ENCODE measurements at regions not wholly inside any gene's neighbourhood (a gene's known extent, or its start where the extent isn't known, plus 50 kb on each side); places are given as distances from the start of the nearest gene placed in this dataset.

- Histone ChIP-seq H3K9me3 (no peaks in the 10 kb centered on the region), H3K36me3 (no peaks in the 10 kb centered on the region), H3K27ac (no peak overlapping the region), H3K4me1 (no peaks in the 10 kb centered on the region), H3K27me3 (no peaks in the 10 kb centered on the region), H3K4me3 (no peak overlapping the region)
- DNase-seq: no peak
- intact Hi-C loops (cut with DNase I; ENCODE audit: low total_unique reads): no loop called here
- no peak for TF ChIP-seq CTCF (IDR thresholded peaks at IDR 0.05)
These were observed 68.8 kb upstream of the RTL1 start for GRCh38 chr14:100972118-100972897.

- intact Hi-C loops (cut with DNase I; ENCODE audit: low total_unique reads): no loop called here
- Histone ChIP-seq H3K4me1 (no peaks in the 10 kb centered on the region), H3K36me3 (no peaks in the 10 kb centered on the region), H3K9me3 (no peaks in the 10 kb centered on the region), H3K27ac (no peak overlapping the region), H3K27me3 (no peaks in the 10 kb centered on the region), H3K4me3 (no peak overlapping the region)
- no peak for DNase-seq
- no peak for TF ChIP-seq CTCF (IDR thresholded peaks at IDR 0.05)
These were observed 72.1 kb upstream of the RTL1 start for GRCh38 chr14:100975671-100976070.

- H3K4me3 ChIP-seq: no peak overlapping the region
- H3K27me3 ChIP-seq: no peaks in the 10 kb centered on the region
- H3K9me3 ChIP-seq: no peaks in the 10 kb centered on the region
- no peak overlapping the region for H3K27ac ChIP-seq
- no peak for TF ChIP-seq CTCF (IDR thresholded peaks at IDR 0.05)
- H3K4me1 ChIP-seq: no peaks in the 10 kb centered on the region
- no peaks in the 10 kb centered on the region for H3K36me3 ChIP-seq
- DNase-seq: no peak
- intact Hi-C loops (cut with DNase I; ENCODE audit: low total_unique reads): no loop called here
These were observed 75.6 kb upstream of the RTL1 start for GRCh38 chr14:100979079-100979478.

- Histone ChIP-seq H3K27me3 (no peaks in the 10 kb centered on the region), H3K9me3 (no peaks in the 10 kb centered on the region), H3K27ac (no peak overlapping the region), H3K4me3 (no peak overlapping the region), H3K36me3 (no peaks in the 10 kb centered on the region), H3K4me1 (no peaks in the 10 kb centered on the region)
- TF ChIP-seq CTCF (IDR thresholded peaks at IDR 0.05): no peak
- DNase-seq: no peak
- intact Hi-C loops (cut with DNase I; ENCODE audit: low total_unique reads): no loop called here
These were observed 76.3 kb upstream of the RTL1 start for GRCh38 chr14:100979780-100980179.

GRCh38 chr14:100980823-100981222, 77.3 kb upstream of the RTL1 start:
- intact Hi-C loops (cut with DNase I; ENCODE audit: low total_unique reads): no loop called here
- Histone ChIP-seq H3K27me3 (no peaks in the 10 kb centered on the region), H3K4me1 (no peaks in the 10 kb centered on the region), H3K36me3 (no peaks in the 10 kb centered on the region), H3K27ac (no peak overlapping the region), H3K9me3 (no peaks in the 10 kb centered on the region), H3K4me3 (no peak overlapping the region)
- DNase-seq: no peak
- TF ChIP-seq CTCF (IDR thresholded peaks at IDR 0.05): no peak

Measured in tibial artery (tissue), 4 donors.